ENCODE measurements at regions not wholly inside any gene's neighbourhood (a gene's known extent, or its start where the extent isn't known, plus 50 kb on each side); places are given as distances from the start of the nearest gene placed in this dataset.

GRCh38 chr2:138078153-138078552, 113.9 kb downstream of the HNMT start:
- no peak for TF ChIP-seq POLR2A (IDR thresholded peaks at IDR 0.05)
- TF ChIP-seq POLR2AphosphoS5 (IDR thresholded peaks at IDR 0.05) = no peak

Measured in breast epithelium (tissue), 3 donors.